Erythroblast (primary cell): ENCODE measurements at regions not wholly inside any gene's neighbourhood (a gene's known extent, or its start where the extent isn't known, plus 50 kb on each side); places are given as distances from the start of the nearest gene placed in this dataset.

ENCODE experiments used
- GATA1 ChIP-seq: IDR thresholded peaks from 2 replicates; pipeline ENCODE4 v1.6.1; 2011; ENCODE audit warnings: low read depth, mild to moderate bottlenecking, control low read depth, low read length, moderate library complexity
- POLR2A ChIP-seq: IDR thresholded peaks from 2 replicates; pipeline ENCODE4 v1.6.1; 2011; ENCODE audit warnings: mild to moderate bottlenecking, low read length

- TF ChIP-seq POLR2A = no peak
- TF ChIP-seq GATA1 = no peak
Observed at GRCh38 chr1:164263540-164263939, 295.4 kb upstream of the PBX1 start.
